Erythroblast (primary cell): ENCODE measurements at regions not wholly inside any gene's neighbourhood (a gene's known extent, or its start where the extent isn't known, plus 50 kb on each side); places are given as distances from the start of the nearest gene placed in this dataset.

Experiments
- DNase-seq, 2 experiments: peaks; one replicate each; lab custom pipeline; 2025; lab: John Stamatoyannopoulos, UW
- GATA1 ChIP-seq: IDR thresholded peaks from 2 replicates; pipeline ENCODE4 v1.6.1; 2011; ENCODE audit warnings: low read depth, mild to moderate bottlenecking, control low read depth, low read length, moderate library complexity
- POLR2A ChIP-seq: IDR thresholded peaks from 2 replicates; pipeline ENCODE4 v1.6.1; 2011; ENCODE audit warnings: mild to moderate bottlenecking, low read length

GRCh38 chr10:36256948-36257356, 614.9 kb upstream of the FZD8 start:
- DNase-seq = no peak
- TF ChIP-seq GATA1 (no peak), POLR2A (no peak)

GRCh38 chr10:36256166-36256565, 614.1 kb upstream of the FZD8 start:
- DNase-seq = no peak
- TF ChIP-seq POLR2A (no peak), GATA1 (no peak)

- no peak for DNase-seq
- TF ChIP-seq GATA1 (no peak), POLR2A (no peak)
Measured at GRCh38 chr10:36254199-36254598, 612.1 kb upstream of the FZD8 start.

- TF ChIP-seq POLR2A (no peak), GATA1 (no peak)
- DNase-seq = no peak
Measured at GRCh38 chr10:36253731-36254130, 611.6 kb upstream of the FZD8 start.

GRCh38 chr10:36251068-36251467, 609.0 kb upstream of the FZD8 start:
- DNase-seq = no peak
- TF ChIP-seq POLR2A (no peak), GATA1 (no peak)

GRCh38 chr10:36248304-36248981, 606.3 kb upstream of the FZD8 start:
- DNase-seq = no peak
- TF ChIP-seq POLR2A = no peak
- no peak for TF ChIP-seq GATA1

GRCh38 chr10:36247478-36247877, 605.4 kb upstream of the FZD8 start:
- TF ChIP-seq POLR2A (no peak), GATA1 (no peak)
- no peak for DNase-seq

- TF ChIP-seq POLR2A (no peak), GATA1 (no peak)
Measured at GRCh38 chr10:36236931-36237330, 594.8 kb upstream of the FZD8 start.

GRCh38 chr10:36236341-36236740, 594.2 kb upstream of the FZD8 start:
- no peak for DNase-seq
- TF ChIP-seq GATA1 = no peak
- TF ChIP-seq POLR2A = no peak

More at GRCh38 chr10:36236931-36237330, 594.8 kb upstream of the FZD8 start:
- DNase-seq = no peak

GRCh38 chr10:36232935-36233334, 590.8 kb upstream of the FZD8 start:
- DNase-seq = no peak
- no peak for TF ChIP-seq POLR2A
- no peak for TF ChIP-seq GATA1

GRCh38 chr10:36224431-36224985, 582.4 kb upstream of the FZD8 start:
- DNase-seq = no peak
- no peak for TF ChIP-seq GATA1
- TF ChIP-seq POLR2A = no peak

- DNase-seq = no peak
- no peak for TF ChIP-seq GATA1
- no peak for TF ChIP-seq POLR2A
Measured at GRCh38 chr10:36221101-36221500, 579.0 kb upstream of the FZD8 start.

- TF ChIP-seq POLR2A (no peak), GATA1 (no peak)
- no peak for DNase-seq
Measured at GRCh38 chr10:36220151-36220550, 578.1 kb upstream of the FZD8 start.

- TF ChIP-seq GATA1 (no peak), POLR2A (no peak)
- no peak for DNase-seq
Measured at GRCh38 chr10:36211856-36212255, 569.8 kb upstream of the FZD8 start.

GRCh38 chr10:36209480-36209879, 567.4 kb upstream of the FZD8 start:
- DNase-seq = no peak
- TF ChIP-seq POLR2A (no peak), GATA1 (no peak)

- no peak for DNase-seq
Measured at GRCh38 chr10:36202881-36203280, 560.8 kb upstream of the FZD8 start.

More at GRCh38 chr10:36202881-36203280, 560.8 kb upstream of the FZD8 start:
- TF ChIP-seq POLR2A (no peak), GATA1 (no peak)
